Activated naive CD8-positive, alpha-beta T cell treated with anti-CD3 and anti-CD28 coated beads for 36 hours (primary cell): ENCODE measurements at regions not wholly inside any gene's neighbourhood (a gene's known extent, or its start where the extent isn't known, plus 50 kb on each side); places are given as distances from the start of the nearest gene placed in this dataset.

Experiments
- DNase-seq: peaks from one replicate; pipeline ENCODE4 v3.0.0; 2021
- H3K27ac Mint-ChIP-seq: one replicate; pipeline ENCODE4 v1.8.0; 2022; ENCODE audit warnings: mild to moderate bottlenecking, moderate library complexity, mixed read lengths
- H3K27me3 Mint-ChIP-seq: one replicate; pipeline ENCODE4 v1.8.0; 2022; ENCODE audit warnings: mild to moderate bottlenecking, mixed read lengths
- H3K36me3 Mint-ChIP-seq: one replicate; pipeline ENCODE4 v1.8.0; 2021; ENCODE audit warnings: mild to moderate bottlenecking, mixed read lengths
- H3K4me1 Mint-ChIP-seq: one replicate; pipeline ENCODE4 v1.8.0; 2021; ENCODE audit warnings: mixed read lengths
- H3K4me3 Mint-ChIP-seq: one replicate; pipeline ENCODE4 v1.8.0; 2022; ENCODE audit warnings: mild to moderate bottlenecking, moderate library complexity, mixed read lengths
- H3K9me3 Mint-ChIP-seq: one replicate; pipeline ENCODE4 v1.8.0; 2022; ENCODE audit warnings: mixed read lengths

DNA sequence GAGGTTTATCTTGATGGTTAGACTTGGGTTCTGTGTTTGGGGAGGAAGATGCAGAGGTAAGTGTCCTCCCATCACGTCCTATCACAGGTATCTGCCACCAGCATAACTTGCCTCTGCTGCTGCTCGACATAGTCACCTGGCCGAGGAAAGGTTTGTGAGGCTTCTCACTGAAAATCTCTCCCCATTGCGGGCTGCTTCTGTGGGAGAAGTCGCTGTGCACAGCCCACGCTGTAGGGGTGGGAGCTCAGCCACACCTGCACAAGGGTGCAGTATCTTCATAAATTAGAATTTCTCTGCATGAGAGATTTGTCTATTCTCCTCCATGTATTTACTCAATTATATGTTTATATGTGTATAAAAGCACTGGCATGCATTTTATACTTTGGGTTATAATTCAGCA, 415.7 kb upstream of the MYT1L start:
- Mint-ChIP-seq H3K27ac (no peak overlapping the region), H3K4me1 (no peaks in the 10 kb centered on the region), H3K27me3 (no peaks in the 10 kb centered on the region), H3K9me3 (peaks cover 3% of the 10 kb centered on the region), H3K4me3 (no peak overlapping the region), H3K36me3 (no peaks in the 10 kb centered on the region)
- no peak for DNase-seq

DNA sequence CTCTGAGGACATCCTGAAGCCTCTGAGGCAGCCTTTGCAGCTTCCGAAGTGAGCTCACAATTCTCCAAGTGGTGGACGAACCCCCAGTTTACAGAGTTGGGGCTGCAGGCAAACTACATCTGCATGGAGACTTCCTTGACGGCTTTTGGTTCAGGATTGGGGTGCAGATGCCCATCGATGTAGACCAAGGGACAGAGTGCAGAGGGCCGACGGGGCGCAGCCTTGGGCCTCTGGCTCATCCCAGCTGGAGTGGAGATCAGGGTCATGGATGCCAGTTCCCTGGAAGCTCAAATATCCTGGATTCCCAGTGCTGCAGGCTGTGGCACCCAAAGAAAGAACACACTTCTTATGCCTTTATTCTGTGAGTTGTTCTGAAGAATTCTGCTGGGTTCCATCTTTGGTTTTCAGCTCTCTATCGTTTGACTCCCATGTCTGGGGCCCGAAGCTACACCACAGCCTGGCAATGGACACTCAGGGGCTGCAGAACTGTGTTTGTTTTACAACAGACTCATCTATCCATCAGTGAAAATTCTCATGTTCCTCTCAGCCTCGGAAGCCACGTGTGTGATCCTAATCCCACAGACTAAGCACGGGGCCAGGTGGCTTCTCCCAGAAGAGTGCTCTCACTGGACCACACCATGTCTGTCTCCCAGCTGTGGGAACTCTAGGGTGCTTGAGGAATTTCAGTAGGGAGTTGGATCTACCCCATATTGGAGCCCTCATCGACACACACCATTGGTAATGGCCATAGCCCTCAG, 414.1 kb upstream of the MYT1L start:
- Mint-ChIP-seq H3K36me3 (no peaks in the 10 kb centered on the region), H3K27me3 (no peaks in the 10 kb centered on the region), H3K27ac (no peak overlapping the region), H3K9me3 (no peaks in the 10 kb centered on the region), H3K4me1 (no peaks in the 10 kb centered on the region), H3K4me3 (no peak overlapping the region)
- DNase-seq: no peak

DNA sequence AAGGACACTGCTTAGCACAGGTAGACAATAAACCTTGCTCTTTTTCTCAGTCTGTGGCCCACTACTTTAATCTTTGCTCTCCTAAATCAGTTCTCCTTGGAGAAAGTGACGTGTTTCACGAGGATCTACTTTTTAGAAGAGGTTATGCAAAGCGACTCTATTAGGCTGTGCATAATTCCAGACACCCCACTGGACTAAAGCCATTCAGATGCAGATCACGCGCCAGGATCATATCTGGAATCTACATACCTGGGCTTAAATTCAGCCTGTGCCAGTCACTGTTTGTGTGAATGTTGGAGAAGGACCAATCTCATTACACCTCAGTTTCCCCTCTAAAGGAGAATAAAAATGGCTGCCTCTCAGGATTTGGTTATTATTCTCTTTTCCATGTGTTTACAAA, 413.0 kb upstream of the MYT1L start:
- no peak overlapping the region for H3K4me3 Mint-ChIP-seq
- no peak for DNase-seq
- H3K36me3 Mint-ChIP-seq: no peaks in the 10 kb centered on the region
- no peaks in the 10 kb centered on the region for H3K4me1 Mint-ChIP-seq
- no peaks in the 10 kb centered on the region for H3K27me3 Mint-ChIP-seq
- no peaks in the 10 kb centered on the region for H3K9me3 Mint-ChIP-seq
- H3K27ac Mint-ChIP-seq: no peak overlapping the region

DNA sequence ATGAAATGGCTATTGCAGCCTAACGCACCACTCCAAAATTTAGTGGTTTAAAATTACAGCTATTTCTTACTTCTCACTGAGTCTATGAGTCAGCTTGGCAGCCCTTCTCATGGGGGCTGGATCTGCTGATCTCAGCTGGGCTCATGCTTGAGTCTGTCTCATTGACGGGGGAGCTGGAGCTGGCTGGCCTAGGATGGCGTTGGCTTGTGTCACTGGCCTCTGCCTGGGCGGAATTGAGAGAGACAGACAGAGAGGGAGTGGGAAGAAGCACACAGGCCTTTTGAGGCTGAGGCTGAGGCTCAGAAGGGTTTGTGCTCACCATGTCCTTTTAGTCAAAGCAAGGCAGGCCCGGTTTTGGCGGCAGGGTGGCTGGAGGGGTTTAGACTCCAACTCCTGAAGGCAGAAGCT, 412.1 kb upstream of the MYT1L start:
- no peak for DNase-seq
- Mint-ChIP-seq H3K36me3 (no peaks in the 10 kb centered on the region), H3K27me3 (no peaks in the 10 kb centered on the region), H3K4me1 (no peaks in the 10 kb centered on the region), H3K4me3 (no peak overlapping the region), H3K9me3 (no peaks in the 10 kb centered on the region), H3K27ac (no peak overlapping the region)

DNA sequence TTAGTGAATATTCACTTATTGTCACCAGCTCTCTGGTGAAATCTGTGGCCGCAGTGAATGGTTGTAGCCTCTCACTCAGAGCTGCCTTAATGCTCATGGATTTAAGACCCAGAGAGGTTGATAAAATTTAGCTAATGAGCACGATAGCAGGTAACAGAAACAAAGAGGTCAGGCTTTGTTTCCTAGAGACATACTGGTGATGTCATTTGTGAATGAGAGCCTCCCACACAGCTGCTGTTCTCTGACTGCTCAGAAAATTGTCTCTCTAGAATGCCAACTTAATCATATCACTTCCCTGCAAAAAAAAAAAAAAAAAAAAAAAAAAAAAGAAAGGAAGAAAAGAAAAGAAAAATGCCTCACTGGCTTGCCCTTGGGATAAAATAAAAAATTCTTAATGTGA, 411.7 kb upstream of the MYT1L start:
- Mint-ChIP-seq H3K27me3 (no peaks in the 10 kb centered on the region), H3K4me3 (no peak overlapping the region), H3K9me3 (no peaks in the 10 kb centered on the region), H3K27ac (no peak overlapping the region), H3K4me1 (no peaks in the 10 kb centered on the region), H3K36me3 (no peaks in the 10 kb centered on the region)
- no peak for DNase-seq

DNA sequence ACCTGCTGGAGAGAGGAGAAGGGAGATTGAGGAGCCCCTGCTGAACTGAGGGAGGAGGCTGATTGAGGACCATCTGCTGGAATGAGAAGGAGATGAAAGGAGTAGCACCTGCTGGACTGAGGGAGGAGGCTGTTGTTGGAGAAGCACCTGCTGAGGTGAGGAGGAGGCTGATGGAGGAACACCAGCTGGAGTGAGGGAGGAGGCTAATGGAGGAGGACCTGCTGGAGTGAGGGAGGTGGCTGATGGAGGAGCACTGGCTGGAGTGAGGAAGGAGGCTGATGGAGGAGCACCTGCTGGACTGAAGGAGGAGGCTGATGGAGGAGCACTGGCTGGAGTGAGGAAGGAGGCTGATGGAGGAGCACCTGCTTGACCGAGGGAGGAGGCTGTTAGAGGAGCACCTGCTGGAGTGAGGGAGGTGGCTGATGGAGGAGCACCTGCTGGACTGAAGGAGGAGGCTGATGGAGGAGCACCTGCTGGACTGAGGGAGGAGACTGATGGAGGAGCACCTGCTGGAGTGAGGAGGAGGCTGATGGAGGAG, 409.2 kb upstream of the MYT1L start:
- Mint-ChIP-seq H3K4me3 (no peak overlapping the region), H3K27me3 (no peaks in the 10 kb centered on the region), H3K27ac (no peak overlapping the region), H3K36me3 (no peaks in the 10 kb centered on the region), H3K9me3 (no peaks in the 10 kb centered on the region), H3K4me1 (no peaks in the 10 kb centered on the region)
- DNase-seq: no peak

DNA sequence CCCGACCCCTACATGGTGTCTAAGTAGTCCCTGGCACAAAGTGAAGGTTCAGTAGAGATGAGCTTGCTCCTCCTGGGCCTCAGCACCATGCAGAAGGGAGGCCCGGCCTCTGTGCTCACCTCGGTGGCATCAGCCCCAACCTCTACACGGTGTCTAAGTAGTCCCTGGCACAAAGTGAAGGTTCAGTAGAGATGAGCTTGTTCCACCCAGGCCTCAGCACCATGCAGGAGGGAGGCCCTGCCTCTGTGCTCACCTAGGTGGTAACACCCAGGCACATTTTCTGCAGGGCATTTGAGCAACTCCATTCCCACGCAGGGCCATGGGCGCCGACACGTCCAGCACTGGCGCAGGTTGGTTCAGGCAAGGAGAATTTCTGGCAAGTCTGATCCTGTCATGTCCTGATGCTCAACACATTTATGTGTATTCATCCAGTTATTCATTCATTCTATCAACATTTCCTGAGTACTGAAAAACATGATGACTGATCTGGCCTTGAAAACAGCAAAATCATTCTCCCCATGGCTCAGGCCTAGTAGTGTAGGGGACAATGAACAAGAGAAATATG, 408.2 kb upstream of the MYT1L start:
- Mint-ChIP-seq H3K4me3 (no peak overlapping the region), H3K36me3 (no peaks in the 10 kb centered on the region), H3K27ac (no peak overlapping the region), H3K27me3 (no peaks in the 10 kb centered on the region), H3K4me1 (no peaks in the 10 kb centered on the region), H3K9me3 (no peaks in the 10 kb centered on the region)
- no peak for DNase-seq

DNA sequence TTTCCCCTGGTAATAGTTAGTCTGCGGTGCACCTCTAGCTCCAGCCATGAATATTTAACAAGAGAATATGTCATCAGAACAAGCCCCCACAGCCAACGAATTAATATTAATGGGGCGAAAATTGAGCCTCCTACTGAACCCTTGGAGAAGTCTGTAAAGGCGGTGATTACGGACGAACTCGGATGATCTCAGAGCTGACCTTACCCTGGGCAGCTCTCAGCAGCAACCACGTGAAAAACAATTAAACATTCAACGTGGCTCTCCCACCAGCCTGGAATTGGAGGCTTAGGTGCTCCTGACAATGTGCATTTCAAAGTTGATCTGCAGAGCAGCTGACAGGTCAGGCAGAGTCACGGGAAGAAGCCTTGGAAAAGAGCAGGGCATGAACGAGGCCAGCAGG, 407.6 kb upstream of the MYT1L start:
- DNase-seq: no peak
- H3K9me3 Mint-ChIP-seq: no peaks in the 10 kb centered on the region
- H3K4me3 Mint-ChIP-seq: no peak overlapping the region
- H3K4me1 Mint-ChIP-seq: no peaks in the 10 kb centered on the region
- H3K27me3 Mint-ChIP-seq: no peaks in the 10 kb centered on the region
- no peaks in the 10 kb centered on the region for H3K36me3 Mint-ChIP-seq
- H3K27ac Mint-ChIP-seq: no peak overlapping the region

DNA sequence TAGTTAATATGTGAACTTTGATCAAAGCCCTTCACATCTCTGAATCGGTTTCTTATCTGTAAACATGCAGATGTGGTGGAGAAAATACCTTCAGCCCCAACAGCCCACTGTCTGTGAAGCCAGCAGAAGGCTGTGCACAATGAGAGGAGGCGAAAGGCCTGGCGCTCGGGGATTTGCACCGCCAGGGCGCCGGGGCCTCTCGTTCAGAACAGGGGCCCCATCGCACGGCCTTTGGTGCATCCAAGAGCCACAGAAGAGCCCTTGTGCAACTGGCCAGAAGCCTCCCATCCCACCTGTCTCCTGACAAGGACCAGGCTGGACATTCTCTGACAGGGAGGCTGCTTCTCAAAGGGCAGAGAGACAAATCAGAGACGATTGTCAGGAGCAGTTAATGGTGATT, 407.2 kb upstream of the MYT1L start:
- Mint-ChIP-seq H3K36me3 (no peaks in the 10 kb centered on the region), H3K27ac (no peak overlapping the region), H3K9me3 (no peaks in the 10 kb centered on the region), H3K4me1 (no peaks in the 10 kb centered on the region), H3K4me3 (no peak overlapping the region), H3K27me3 (no peaks in the 10 kb centered on the region)
- no peak for DNase-seq

DNA sequence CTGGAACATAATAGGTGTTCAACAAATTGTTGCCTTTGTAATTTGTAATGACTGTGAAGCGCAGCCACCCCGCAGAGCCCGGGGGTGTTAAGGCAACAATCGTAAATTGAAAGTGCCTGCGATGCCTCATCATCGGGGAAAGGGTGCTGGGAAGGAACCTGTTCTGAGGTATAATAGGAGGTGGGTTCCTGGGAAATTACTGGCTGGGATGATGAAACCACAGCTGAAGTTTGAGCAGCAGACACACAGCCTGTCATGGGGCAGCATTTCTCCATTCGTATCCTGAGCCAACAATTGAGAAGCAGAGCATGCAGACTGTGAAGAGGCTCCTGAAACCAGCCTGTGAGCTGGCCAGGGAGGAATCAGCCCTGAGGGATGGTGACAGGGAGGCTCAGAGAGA, 404.0 kb upstream of the MYT1L start:
- no peaks in the 10 kb centered on the region for H3K4me1 Mint-ChIP-seq
- DNase-seq: no peak
- H3K9me3 Mint-ChIP-seq: no peaks in the 10 kb centered on the region
- H3K36me3 Mint-ChIP-seq: no peaks in the 10 kb centered on the region
- H3K4me3 Mint-ChIP-seq: no peak overlapping the region
- H3K27ac Mint-ChIP-seq: no peak overlapping the region
- H3K27me3 Mint-ChIP-seq: no peaks in the 10 kb centered on the region

DNA sequence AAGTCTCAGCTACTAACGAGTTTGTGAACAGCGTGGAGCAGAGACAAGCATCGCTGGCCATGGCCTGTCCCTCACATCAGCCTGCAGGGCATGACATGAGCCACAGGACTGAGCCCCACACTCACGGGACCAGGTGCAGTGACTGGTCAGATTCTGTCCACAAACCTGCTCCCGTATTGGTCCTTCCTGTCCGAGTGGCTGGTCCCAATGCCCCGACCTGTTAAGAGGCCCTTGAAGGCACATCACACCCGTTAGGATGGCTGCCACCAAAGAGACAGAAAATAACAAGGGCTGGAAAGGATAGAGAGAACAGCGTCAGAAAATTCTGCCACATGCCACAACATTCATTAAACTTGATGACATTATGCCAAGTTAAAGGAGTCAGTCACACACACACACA, 403.2 kb upstream of the MYT1L start:
- Mint-ChIP-seq H3K4me3 (no peak overlapping the region), H3K27ac (no peak overlapping the region), H3K9me3 (no peaks in the 10 kb centered on the region), H3K27me3 (no peaks in the 10 kb centered on the region), H3K4me1 (no peaks in the 10 kb centered on the region), H3K36me3 (no peaks in the 10 kb centered on the region)
- no peak for DNase-seq

DNA sequence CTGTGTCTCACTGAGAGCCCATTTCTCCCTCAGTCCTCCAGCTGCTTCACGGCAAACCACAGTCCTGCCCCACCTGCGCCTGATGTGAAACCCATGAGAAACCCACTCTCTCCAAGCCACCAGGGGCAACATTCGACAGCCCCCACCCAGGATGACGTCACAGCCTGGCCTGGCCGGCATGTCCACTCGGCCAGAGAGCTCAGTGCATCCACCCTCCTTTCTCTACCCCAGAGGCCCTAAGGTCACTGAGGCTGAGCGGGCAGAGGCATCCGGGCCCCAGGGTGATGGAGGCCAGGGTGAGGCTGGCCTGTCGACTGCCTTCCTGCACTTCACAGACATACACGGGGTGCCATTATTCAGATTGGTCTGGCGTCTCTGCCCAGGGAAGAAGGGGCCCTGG, 402.7 kb upstream of the MYT1L start:
- H3K9me3 Mint-ChIP-seq: no peaks in the 10 kb centered on the region
- no peaks in the 10 kb centered on the region for H3K27me3 Mint-ChIP-seq
- no peak overlapping the region for H3K4me3 Mint-ChIP-seq
- no peak for DNase-seq
- no peaks in the 10 kb centered on the region for H3K4me1 Mint-ChIP-seq
- no peak overlapping the region for H3K27ac Mint-ChIP-seq
- no peaks in the 10 kb centered on the region for H3K36me3 Mint-ChIP-seq

DNA sequence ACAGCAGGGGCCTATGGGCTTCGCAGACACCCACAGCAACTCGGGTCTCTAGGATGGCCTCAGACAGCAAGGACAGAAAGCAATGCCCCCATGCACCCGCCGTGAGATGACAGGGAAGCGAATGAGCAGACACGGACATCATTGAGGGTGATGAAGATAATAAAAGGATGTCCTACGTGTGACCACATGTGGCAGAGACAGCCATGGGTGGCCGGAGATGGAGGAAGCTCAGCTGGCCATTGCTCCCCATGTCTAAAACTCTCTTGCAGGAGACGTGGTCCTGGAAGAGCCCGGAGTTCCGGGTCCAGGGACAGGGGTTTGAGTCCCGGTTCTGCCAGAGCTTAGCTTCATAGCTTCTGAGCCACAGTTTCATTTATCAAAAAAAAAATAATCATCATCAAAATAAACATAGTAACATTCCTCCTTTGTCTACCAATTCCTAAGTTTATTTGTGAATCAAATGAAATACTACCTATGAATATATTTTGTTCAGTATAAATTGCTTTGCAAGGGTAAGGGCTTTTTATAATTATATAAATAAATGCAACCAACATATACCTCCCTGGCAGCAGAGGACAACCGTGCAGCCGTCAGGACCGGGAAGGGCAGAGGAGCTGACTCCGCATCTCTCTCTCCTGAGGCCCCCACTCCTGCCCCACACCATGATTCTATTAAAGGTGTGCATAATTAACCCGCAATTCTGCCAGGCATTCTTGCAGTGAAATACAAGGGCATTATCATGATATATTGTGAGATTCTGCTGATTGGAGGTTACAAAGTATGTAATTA, 401.4 kb upstream of the MYT1L start:
- no peaks in the 10 kb centered on the region for H3K9me3 Mint-ChIP-seq
- H3K4me1 Mint-ChIP-seq: no peaks in the 10 kb centered on the region
- H3K4me3 Mint-ChIP-seq: no peak overlapping the region
- H3K36me3 Mint-ChIP-seq: no peaks in the 10 kb centered on the region
- DNase-seq: no peak
- no peak overlapping the region for H3K27ac Mint-ChIP-seq
- H3K27me3 Mint-ChIP-seq: no peaks in the 10 kb centered on the region

DNA sequence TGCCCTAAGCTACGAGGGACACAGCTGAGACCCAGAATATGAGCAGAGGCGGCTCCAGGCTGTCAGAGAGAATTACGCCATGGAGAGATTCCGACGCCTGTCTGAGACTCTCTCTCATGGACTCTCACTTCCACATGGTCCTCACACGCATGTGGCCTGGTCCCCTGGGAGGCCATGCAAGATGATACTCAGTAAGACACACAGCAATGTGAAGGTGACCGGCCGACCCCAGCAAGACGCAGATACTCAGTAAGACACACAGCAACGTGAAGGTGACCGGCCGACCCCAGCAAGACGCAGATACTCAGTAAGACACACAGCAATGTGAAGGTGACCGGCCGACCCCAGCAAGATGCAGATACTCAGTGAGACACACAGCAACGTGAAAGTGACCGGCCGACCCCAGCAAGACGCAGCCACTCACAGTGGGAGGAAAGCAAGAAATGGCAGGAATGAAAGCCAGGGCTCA, 400.8 kb upstream of the MYT1L start:
- Mint-ChIP-seq H3K4me1 (no peaks in the 10 kb centered on the region), H3K9me3 (no peaks in the 10 kb centered on the region), H3K27ac (no peak overlapping the region), H3K36me3 (no peaks in the 10 kb centered on the region), H3K4me3 (no peak overlapping the region), H3K27me3 (no peaks in the 10 kb centered on the region)
- no peak for DNase-seq

DNA sequence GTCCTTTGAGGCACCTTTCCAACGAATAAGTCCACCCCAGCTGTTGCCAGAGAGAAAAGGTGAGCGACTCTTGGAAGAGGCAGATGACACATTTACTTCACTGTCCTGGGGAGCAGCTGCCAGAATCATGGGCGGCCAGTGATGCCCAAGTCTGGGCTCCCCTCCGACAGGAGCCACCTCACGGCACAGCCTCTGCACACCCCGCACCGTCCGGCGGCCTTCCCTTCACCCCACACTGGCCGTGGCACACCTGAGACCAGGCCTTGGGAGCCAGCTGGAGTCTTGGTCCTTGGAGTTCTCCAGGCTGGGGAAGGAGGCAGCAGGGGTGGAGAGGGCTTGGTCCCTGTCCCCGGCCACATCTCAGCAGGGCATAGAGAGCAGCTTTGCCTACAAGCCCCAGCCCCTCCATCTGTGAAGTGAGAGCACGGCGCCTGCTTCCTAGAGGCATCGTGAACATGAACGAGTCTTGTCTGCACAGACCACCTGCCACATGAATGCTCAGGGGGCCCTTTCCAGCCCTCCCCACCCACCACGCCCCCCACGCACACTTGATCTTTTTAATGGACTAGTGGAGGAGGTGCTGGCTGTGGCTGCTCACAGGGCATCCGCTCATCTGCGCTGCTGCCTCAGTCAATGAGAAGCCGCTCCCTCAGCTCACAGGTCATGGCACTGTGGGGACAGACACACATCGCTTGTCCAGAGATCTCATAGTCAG, 400.2 kb upstream of the MYT1L start:
- no peaks in the 10 kb centered on the region for H3K4me1 Mint-ChIP-seq
- no peaks in the 10 kb centered on the region for H3K27me3 Mint-ChIP-seq
- H3K36me3 Mint-ChIP-seq: no peaks in the 10 kb centered on the region
- DNase-seq: no peak
- no peak overlapping the region for H3K27ac Mint-ChIP-seq
- no peaks in the 10 kb centered on the region for H3K9me3 Mint-ChIP-seq
- no peak overlapping the region for H3K4me3 Mint-ChIP-seq
